K562 (cell line): ENCODE measurements at regions not wholly inside any gene's neighbourhood (a gene's known extent, or its start where the extent isn't known, plus 50 kb on each side); places are given as distances from the start of the nearest gene placed in this dataset.

ENCODE experiments used
- ATAC-seq: fragments of 200-7000 bp; cut with Tn5 transposase; 3 replicates; pipeline ENCODE4 v1.9.1; 2020; ENCODE audit warnings: moderate library complexity
- BruUV-seq: library from RNA; stranded (reverse); fragments of 400-500 nt; replicated peaks from 2 replicates; lab custom pipeline; 2021; lab: Mats Ljungman, UMichigan
- CTCF ChIA-PET: fragments of 300-600 bp; formaldehyde crosslinking; extraction: SDS; loops from one replicate; lab custom pipeline; 2021; ENCODE audit warnings: low intra/inter-chr PET ratio; lab: Yijun Ruan, JAX
- POLR2A ChIA-PET: fragments of 300-600, 350-650 bp; sonication (Branson Sonifier 250); formaldehyde crosslinking; extraction: SDS; loops from one replicate; lab custom pipeline; 2021; ENCODE audit warnings: antibody characterized with exemption, inconsistent platforms; lab: Yijun Ruan, JAX
- DNase-seq, 4 experiments: peaks; one replicate each; pipeline versions ENCODE4 v3.0.0 to v3.0.0-alpha.2; 2011 to 2018; ENCODE audit warnings: low spot score in 3 of 4, mixed read lengths in 3 of 4; ENCODE audit errors: extremely low read depth in 1 of 4
- FAIRE-seq: peaks from 2 replicates; lab custom pipeline; 2011; peaks lifted over from hg19 to GRCh38; lab: Jason Lieb, UNC
- H2AFZ ChIP-seq: 2 replicates; pipeline ENCODE4 v1.6.0; 2011; ENCODE audit warnings: low read depth, low read length, control low read depth, inconsistent platforms
- H3K27ac ChIP-seq: fragments of 200-600 bp; 3 replicates; pipeline ENCODE4 v1.8.0; 2011; ENCODE audit warnings: low read depth, mild to moderate bottlenecking, control low read depth, inconsistent platforms, low read length, moderate library complexity, mixed read lengths; ENCODE audit errors: extremely low read depth
- H3K27me3 ChIP-seq, 2 experiments: fragments of 300-600 bp in 1 of 2; 2 replicates in 1 of 2; 3 replicates in 1 of 2; pipeline versions ENCODE4 v1.6.0 to v1.8.0; 2011; ENCODE audit warnings: inconsistent platforms in 2 of 2, low read length in 2 of 2, mild to moderate bottlenecking in 1 of 2, mixed read lengths in 1 of 2, moderate library complexity in 1 of 2; ENCODE audit not compliant: control insufficient read depth in 2 of 2, insufficient read depth in 2 of 2
- H3K36me3 ChIP-seq: fragments of 300-600 bp; 3 replicates; pipeline ENCODE4 v1.8.0; 2011; ENCODE audit warnings: mild to moderate bottlenecking, low read length, inconsistent platforms; ENCODE audit not compliant: control insufficient read depth, insufficient read depth
- H3K4me1 ChIP-seq, 2 experiments: fragments of 200-600 bp in 1 of 2; replicated peaks in 1 of 2; 2 replicates in 1 of 2; 3 replicates in 1 of 2; pipeline versions ENCODE4 v1.5.1 to v1.8.0; 2011; ENCODE audit warnings: inconsistent platforms in 2 of 2, low read length in 2 of 2, mild to moderate bottlenecking in 1 of 2, mixed read lengths in 1 of 2, moderate library complexity in 1 of 2; ENCODE audit not compliant: control insufficient read depth in 2 of 2, insufficient read depth in 2 of 2
- H3K4me2 ChIP-seq: 2 replicates; pipeline ENCODE4 v1.6.1; 2011; ENCODE audit warnings: low read length, control low read depth, inconsistent platforms, mixed read lengths; ENCODE audit not compliant: insufficient read depth
- H3K4me3 ChIP-seq: fragments of 200-600 bp; sonication (generic), shearing (Covaris generic); 2 replicates; pipeline ENCODE4 v1.5.1; 2016; ENCODE audit warnings: control low read depth, inconsistent platforms
- H3K79me2 ChIP-seq: fragments of 200-600 bp; 3 replicates; pipeline ENCODE4 v1.8.0; 2011; ENCODE audit warnings: low read length, inconsistent platforms; ENCODE audit not compliant: control insufficient read depth, insufficient read depth
- H3K9ac ChIP-seq, 2 experiments: 2 replicates each; pipeline versions ENCODE4 v1.6.0 to v1.6.1; 2011; ENCODE audit warnings: low read depth in 2 of 2, low read length in 2 of 2, control low read depth in 1 of 2, inconsistent platforms in 1 of 2, mild to moderate bottlenecking in 1 of 2, mixed read lengths in 1 of 2; ENCODE audit not compliant: insufficient read depth in 1 of 2
- H3K9me1 ChIP-seq: one replicate; pipeline ENCODE4 v1.6.0; 2011; ENCODE audit warnings: inconsistent platforms, mild to moderate bottlenecking, low read length, moderate library complexity; ENCODE audit not compliant: control insufficient read depth, insufficient read depth
- H3K9me3 ChIP-seq: replicated peaks from 2 replicates; pipeline ENCODE4 v1.5.1; 2011; ENCODE audit warnings: low read depth, low read length, inconsistent platforms; ENCODE audit not compliant: control insufficient read depth, insufficient read depth
- H4K20me1 ChIP-seq: replicated peaks from 2 replicates; pipeline ENCODE4 v1.6.1; 2011; ENCODE audit warnings: low read length, inconsistent platforms, mixed read lengths; ENCODE audit not compliant: control insufficient read depth, insufficient read depth
- ETS2 ChIP-seq: IDR thresholded peaks from 2 replicates; pipeline ENCODE4 v1.6.1; 2016; ENCODE audit warnings: borderline replicate concordance, missing genetic modification characterization, mild to moderate bottlenecking, moderate library complexity, missing compliant biosample characterization; ENCODE audit not compliant: poor library complexity, severe bottlenecking
- FOXJ3 ChIP-seq: sonication (generic); formaldehyde crosslinking; IDR thresholded peaks from 2 replicates; pipeline ENCODE4 v1.4.0; 2020; ENCODE audit warnings: mild to moderate bottlenecking, missing genetic modification reagents
- POLR3A ChIP-seq: IDR thresholded peaks from 2 replicates; pipeline ENCODE4 v1.6.1; 2011; ENCODE audit warnings: borderline replicate concordance, mild to moderate bottlenecking, moderate library complexity; ENCODE audit not compliant: insufficient read length, insufficient read depth; ENCODE audit errors: extremely low read depth
- THAP7 ChIP-seq: fragments of 250-450 bp; sonication (Bioruptor Pico); IDR thresholded peaks from 2 replicates; pipeline ENCODE4 v1.5.0; 2021
- ZBTB40 ChIP-seq, 2 experiments: fragments of 450-650 bp in 1 of 2; sonication (generic) in 1 of 2; formaldehyde crosslinking in 1 of 2; IDR thresholded peaks; 2 replicates each; pipeline versions ENCODE4 v1.7.1 to v1.9.0; 2016 to 2022; ENCODE audit warnings: inconsistent platforms in 1 of 2, mild to moderate bottlenecking in 1 of 2, missing genetic modification reagents in 1 of 2
- ZNF324 ChIP-seq: fragments of 250-450 bp; sonication (Bioruptor Pico); IDR thresholded peaks from 2 replicates; pipeline ENCODE4 v1.4.0; 2020; ENCODE audit warnings: mild to moderate bottlenecking
- WGBS: fragments of 100-300 bp; shearing (Covaris generic); methylation state at CpG from one replicate; pipeline ENCODE4 v1.1.6; 2016; ENCODE audit warnings: low coverage, mixed read lengths; ENCODE audit not compliant: insufficient coverage; ENCODE audit errors: missing lambda C conversion rate; 5-methylcytosine and 5-hydroxymethylcytosine counted together
- in situ Hi-C: fragments of 300-500 bp; cut with MboI; formaldehyde crosslinking; loops from 4 replicates; pipeline ENCODE4 v1.15.0; 2018; ENCODE audit warnings: inconsistent platforms, mixed read lengths
- intact Hi-C: fragments of 100-400 bp; cut with micrococcal nuclease; formaldehyde crosslinking; loops from 2 replicates; pipeline ENCODE4 v1.14.2; 2022

DNA sequence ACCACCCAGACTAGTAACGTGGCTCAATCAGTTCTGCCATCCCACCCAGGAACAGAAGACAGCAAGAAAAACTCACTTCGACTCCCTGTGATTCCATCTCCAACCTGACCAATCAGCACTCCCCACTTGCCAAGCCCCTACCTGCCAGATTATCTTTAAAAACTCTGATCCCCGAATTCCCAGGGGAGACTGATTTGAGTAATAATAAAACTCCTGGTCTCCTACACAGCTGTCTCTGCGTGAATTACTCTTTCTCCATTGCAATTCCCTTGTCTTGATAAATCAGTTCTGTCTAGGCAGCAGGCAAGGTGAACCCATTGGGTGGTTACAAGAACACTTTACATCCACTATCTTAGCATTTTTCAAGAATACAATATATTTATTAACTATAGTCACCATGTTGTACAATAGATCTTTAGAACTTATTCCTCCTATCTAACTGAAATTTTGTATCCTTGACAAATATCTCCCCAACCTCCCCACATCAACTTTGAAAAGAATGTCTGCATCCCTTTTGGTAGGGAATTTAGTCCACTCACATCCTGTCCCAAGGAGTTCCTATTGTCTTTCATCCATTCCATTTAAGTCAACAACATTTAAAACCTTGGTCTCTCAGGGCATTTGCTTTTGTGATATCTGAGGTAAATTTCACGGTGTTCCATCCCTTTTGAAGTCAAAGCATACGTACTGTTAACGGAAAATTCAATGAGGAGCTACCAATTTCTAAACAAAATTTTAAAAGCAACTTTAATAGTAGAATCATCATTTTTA, 163.7 kb downstream of the MACC1 start:
- Histone ChIP-seq H3K9me1 (no peaks in the 10 kb centered on the region), H3K4me3 (no peak overlapping the region), H2AFZ (no peak overlapping the region), H3K9me3 (no peaks in the 10 kb centered on the region), H3K27me3 (no peaks in the 10 kb centered on the region), H3K79me2 (no peaks in the 10 kb centered on the region), H3K27ac (no peak overlapping the region), H3K4me2 (no peak overlapping the region), H3K9ac (no peak overlapping the region), H3K4me1 (no peaks in the 10 kb centered on the region; a peak in 1 of 5 replicates), H3K36me3 (no peaks in the 10 kb centered on the region), H4K20me1 (no peaks in the 10 kb centered on the region)
- ATAC-seq (no peak), DNase-seq (no peak), FAIRE-seq (no peak)
- intact Hi-C loops (no loop called here), in situ Hi-C loops (no loop called here)
- POLR2A ChIA-PET, result no interaction called here
- 1% methylated on average over 7 of the region's 7 CpGs for WGBS
- TF ChIP-seq FOXJ3 (CRISPR knock-in tag) (no peak), ZNF324 (CRISPR knock-in tag) (no peak), ZBTB40 (IDR thresholded peaks at IDR 0.05) (no peak), ZBTB40 (CRISPR knock-in tag; IDR thresholded peaks at IDR 0.05) (no peak), POLR3A (no peak), THAP7 (CRISPR knock-in tag) (no peak), ETS2 (tag) (no peak)
- TF ChIP-seq, all 486 proteins: peak for 0
- CTCF ChIA-PET, result no interaction called here
- BruUV-seq, result no TSS peak
